GM20000 (cell line): ENCODE measurements at regions not wholly inside any gene's neighbourhood (a gene's known extent, or its start where the extent isn't known, plus 50 kb on each side); places are given as distances from the start of the nearest gene placed in this dataset.
"Not testable (repeated sequence)": the region's sequence is repeated elsewhere in the genome, so short reads cannot be mapped to it uniquely, and the experiment has no call there.

Experiments
- DNase-seq: peaks from one replicate; pipeline ENCODE4 v3.0.0; 2012; ENCODE audit warnings: low spot score
- TF ChIP-seq, protein P1 (sequence below): IDR thresholded peaks from 2 replicates; pipeline ENCODE4 v1.5.1; 2012; ENCODE audit warnings: mild to moderate bottlenecking, control low read depth; ENCODE audit errors: extremely low read depth, missing control alignments

DNA sequence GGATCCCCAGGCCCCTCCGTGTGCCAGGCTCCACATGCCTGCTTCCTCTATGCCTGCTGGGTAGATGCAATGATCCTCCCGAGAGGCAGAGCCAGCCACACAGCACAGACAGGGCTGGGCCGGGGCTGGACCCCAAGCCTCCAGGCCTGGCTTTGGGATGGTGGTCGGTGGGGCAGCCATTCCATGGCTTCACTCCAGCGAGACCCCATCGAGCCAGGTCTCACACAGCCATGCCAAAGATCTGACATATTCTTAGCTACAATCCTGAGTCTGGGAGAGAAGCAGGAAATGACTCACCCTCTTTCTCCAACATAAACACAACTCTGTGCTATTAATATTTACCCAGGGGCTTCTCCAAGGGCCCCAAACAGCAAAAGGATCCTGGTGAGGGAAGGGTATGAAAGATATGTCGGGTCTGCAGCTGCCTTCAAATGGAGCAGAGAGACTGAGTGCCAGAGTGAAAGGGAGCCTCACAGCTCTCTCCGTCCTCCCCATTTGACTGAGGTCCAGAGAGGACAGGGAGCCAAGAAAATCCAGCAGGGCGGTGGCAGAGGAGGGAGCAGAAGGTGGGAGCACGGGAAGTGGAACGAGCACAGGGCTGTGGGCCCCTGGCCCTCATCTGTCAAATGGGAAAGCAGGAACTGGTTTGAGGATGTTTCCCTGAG is 639.5 kb downstream of the MATN1 start:
- TF ChIP-seq, protein P1, sequence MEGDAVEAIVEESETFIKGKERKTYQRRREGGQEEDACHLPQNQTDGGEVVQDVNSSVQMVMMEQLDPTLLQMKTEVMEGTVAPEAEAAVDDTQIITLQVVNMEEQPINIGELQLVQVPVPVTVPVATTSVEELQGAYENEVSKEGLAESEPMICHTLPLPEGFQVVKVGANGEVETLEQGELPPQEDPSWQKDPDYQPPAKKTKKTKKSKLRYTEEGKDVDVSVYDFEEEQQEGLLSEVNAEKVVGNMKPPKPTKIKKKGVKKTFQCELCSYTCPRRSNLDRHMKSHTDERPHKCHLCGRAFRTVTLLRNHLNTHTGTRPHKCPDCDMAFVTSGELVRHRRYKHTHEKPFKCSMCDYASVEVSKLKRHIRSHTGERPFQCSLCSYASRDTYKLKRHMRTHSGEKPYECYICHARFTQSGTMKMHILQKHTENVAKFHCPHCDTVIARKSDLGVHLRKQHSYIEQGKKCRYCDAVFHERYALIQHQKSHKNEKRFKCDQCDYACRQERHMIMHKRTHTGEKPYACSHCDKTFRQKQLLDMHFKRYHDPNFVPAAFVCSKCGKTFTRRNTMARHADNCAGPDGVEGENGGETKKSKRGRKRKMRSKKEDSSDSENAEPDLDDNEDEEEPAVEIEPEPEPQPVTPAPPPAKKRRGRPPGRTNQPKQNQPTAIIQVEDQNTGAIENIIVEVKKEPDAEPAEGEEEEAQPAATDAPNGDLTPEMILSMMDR = no peak
- no peak for DNase-seq

GRCh38 chr1:30081379-30082102 is 641.8 kb downstream of the MATN1 start:
- TF ChIP-seq, protein P1 = no peak
- DNase-seq = no peak

GRCh38 chr1:30075916-30076315 is 647.5 kb downstream of the MATN1 start:
- DNase-seq = not testable (repeated sequence)

- TF ChIP-seq, protein P1 = no peak
- DNase-seq = no peak
Observed at GRCh38 chr1:30068787-30069472, 654.5 kb downstream of the MATN1 start.

GRCh38 chr1:30064547-30064946 is 658.8 kb downstream of the MATN1 start:
- DNase-seq = no peak
- TF ChIP-seq, protein P1 = no peak

GRCh38 chr1:30063621-30064280 is 659.6 kb downstream of the MATN1 start:
- DNase-seq = no peak
- TF ChIP-seq, protein P1 = no peak

GRCh38 chr1:30061292-30062220 is 661.8 kb downstream of the MATN1 start:
- TF ChIP-seq, protein P1 = no peak
- DNase-seq = no peak
